GM12878 (cell line): ENCODE measurements at regions not wholly inside any gene's neighbourhood (a gene's known extent, or its start where the extent isn't known, plus 50 kb on each side); places are given as distances from the start of the nearest gene placed in this dataset.

ENCODE experiments used
- ATAC-seq: fragments of 200-7000 bp; cut with Tn5 transposase; 3 replicates; pipeline ENCODE4 v1.9.1; 2020; ENCODE audit warnings: mild to moderate bottlenecking, moderate library complexity
- BruUV-seq: library from RNA; stranded (reverse); fragments of 400-500 nt; replicated peaks from 2 replicates; lab custom pipeline; 2021; lab: Mats Ljungman, UMichigan
- CTCF ChIA-PET: fragments of 300-600 bp; sonication (Branson Sonifier 250); formaldehyde crosslinking; extraction: SDS; loops from one replicate; lab custom pipeline; 2021; ENCODE audit warnings: inconsistent platforms; lab: Yijun Ruan, JAX
- POLR2A ChIA-PET: fragments of 350-600 bp; formaldehyde crosslinking; extraction: SDS; loops from one replicate; lab custom pipeline; 2021; ENCODE audit warnings: inconsistent platforms; lab: Charles Lee
- RAD21 ChIA-PET: fragments of 300-600 bp; sonication (Branson Sonifier 250); formaldehyde crosslinking; loops from one replicate; lab custom pipeline; 2023; ENCODE audit warnings: antibody characterized with exemption; ENCODE audit not compliant: unreplicated experiment; lab: Charles Lee
- SMC1A ChIA-PET: fragments of 300-600 bp; sonication (Branson Sonifier 250); formaldehyde crosslinking; loops from one replicate; lab custom pipeline; 2023; ENCODE audit not compliant: unreplicated experiment, uncharacterized antibody; lab: Charles Lee
- DNase-seq: peaks from one replicate; pipeline ENCODE4 v3.0.0-alpha.2; 2011; ENCODE audit warnings: low read depth, low spot score
- FAIRE-seq: peaks from 3 replicates; lab custom pipeline; 2011; peaks lifted over from hg19 to GRCh38; lab: Jason Lieb, UNC
- H2AFZ ChIP-seq: 2 replicates; pipeline ENCODE4 v1.6.0; 2011; ENCODE audit warnings: low read depth, low read length, control low read depth; ENCODE audit not compliant: control insufficient read depth
- H3K27ac ChIP-seq: 2 replicates; pipeline ENCODE4 v1.5.1; 2011; ENCODE audit warnings: control low read depth; ENCODE audit not compliant: control insufficient read depth, insufficient read depth
- H3K27me3 ChIP-seq, 2 experiments: replicated peaks in 1 of 2; 2 replicates each; pipeline versions ENCODE4 v1.6.0 to v1.6.1; 2011; ENCODE audit warnings: low read length in 1 of 2; ENCODE audit not compliant: control insufficient read depth in 2 of 2, insufficient read depth in 2 of 2
- H3K36me3 ChIP-seq, 2 experiments: 2 replicates each; pipeline ENCODE4 v1.5.1; 2011; ENCODE audit warnings: low read length in 1 of 2; ENCODE audit not compliant: control insufficient read depth in 2 of 2, insufficient read depth in 2 of 2
- H3K4me1 ChIP-seq: 2 replicates; pipeline ENCODE4 v1.6.1; 2011; ENCODE audit warnings: mild to moderate bottlenecking, low read length, moderate library complexity, mixed read lengths; ENCODE audit not compliant: control insufficient read depth, insufficient read depth
- H3K4me2 ChIP-seq: 2 replicates; pipeline ENCODE4 v1.6.0; 2011; ENCODE audit warnings: control low read depth; ENCODE audit not compliant: control insufficient read depth, insufficient read depth
- H3K4me3 ChIP-seq: fragments of 200-600 bp; sonication (generic); 2 replicates; pipeline ENCODE4 v1.5.1; 2016
- H3K79me2 ChIP-seq: 2 replicates; pipeline ENCODE4 v1.6.0; 2011; ENCODE audit warnings: low read length; ENCODE audit not compliant: control insufficient read depth, insufficient read depth
- H3K9ac ChIP-seq: 2 replicates; pipeline ENCODE4 v1.8.0; 2011; ENCODE audit warnings: low read length, control low read depth, mixed read lengths; ENCODE audit not compliant: control insufficient read depth, insufficient read depth
- H3K9me3 ChIP-seq: replicated peaks from 3 replicates; pipeline ENCODE4 v1.5.1; 2011; ENCODE audit warnings: mild to moderate bottlenecking, low read length; ENCODE audit not compliant: control insufficient read depth, insufficient read depth
- H4K20me1 ChIP-seq: 2 replicates; pipeline ENCODE4 v1.6.0; 2011; ENCODE audit not compliant: control insufficient read depth, insufficient read depth
- ATF7 ChIP-seq: fragments of 450-650 bp; IDR thresholded peaks from 2 replicates; pipeline ENCODE4 v1.6.1; 2016; ENCODE audit warnings: low read depth, mild to moderate bottlenecking
- CHD2 ChIP-seq: IDR thresholded peaks from 2 replicates; pipeline ENCODE4 v1.6.1; 2011; ENCODE audit warnings: low read depth, low read length, improper control_type of control experiment, borderline replicate concordance
- ETV6 ChIP-seq, 2 experiments: fragments of 450-650 bp in 1 of 2; IDR thresholded peaks in 1 of 2; conservative IDR thresholded peaks in 1 of 2; 2 replicates each; pipeline ENCODE4 v1.6.1; 2014; ENCODE audit warnings: antibody characterized with exemption in 1 of 2, borderline replicate concordance in 1 of 2, low read depth in 1 of 2, mild to moderate bottlenecking in 1 of 2, moderate library complexity in 1 of 2
- HDAC2 ChIP-seq: fragments of 200-600 bp; sonication (generic); IDR thresholded peaks from 2 replicates; pipeline ENCODE4 v1.6.1; 2017
- MXI1 ChIP-seq: fragments of 150-350 bp; IDR thresholded peaks from 2 replicates; pipeline ENCODE4 v1.6.1; 2011; ENCODE audit warnings: low read depth, mild to moderate bottlenecking, inconsistent platforms, low read length, improper control_type of control experiment
- MYB ChIP-seq: fragments of 150-350 bp; IDR thresholded peaks from 2 replicates; pipeline ENCODE4 v1.6.1; 2014; ENCODE audit warnings: mild to moderate bottlenecking, low read depth, low read length, borderline replicate concordance
- POU2F2 ChIP-seq: IDR thresholded peaks from 3 replicates; pipeline ENCODE4 v1.6.1; 2011; ENCODE audit warnings: low read depth, mild to moderate bottlenecking, low read length, borderline replicate concordance
- RAD51 ChIP-seq: fragments of 450-650 bp; IDR thresholded peaks from 2 replicates; pipeline ENCODE4 v1.6.1; 2016; ENCODE audit warnings: moderate library complexity, mild to moderate bottlenecking, inconsistent platforms
- SREBF1 ChIP-seq: IDR thresholded peaks from 2 replicates; pipeline ENCODE4 v1.6.1; 2012; ENCODE audit warnings: mild to moderate bottlenecking, low read length
- TARDBP ChIP-seq: IDR thresholded peaks from 2 replicates; pipeline ENCODE4 v1.6.1; 2016; ENCODE audit warnings: borderline replicate concordance
- TCF12 ChIP-seq: IDR thresholded peaks from 2 replicates; pipeline ENCODE4 v1.6.1; 2011; ENCODE audit warnings: low read depth, mild to moderate bottlenecking, low read length
- WRNIP1 ChIP-seq: IDR thresholded peaks from 2 replicates; pipeline ENCODE4 v1.6.1; 2011; ENCODE audit warnings: low read depth, low read length, improper control_type of control experiment, borderline replicate concordance
- ZNF24 ChIP-seq: fragments of 450-650 bp; IDR thresholded peaks from 2 replicates; pipeline ENCODE4 v1.6.1; 2017; ENCODE audit warnings: antibody characterized with exemption, mild to moderate bottlenecking
- WGBS: methylation state at CpG from one replicate; pipeline ENCODE4 v1.1.6; 2016; ENCODE audit warnings: low lambda C conversion rate; ENCODE audit not compliant: insufficient replicate concordance, insufficient coverage; ENCODE audit errors: missing lambda C conversion rate; 5-methylcytosine and 5-hydroxymethylcytosine counted together
- in situ Hi-C: fragments of 300-500 bp; cut with MboI; formaldehyde crosslinking; loops from 9 replicates; pipeline ENCODE4 v1.14.3; 2018; ENCODE audit warnings: mixed read lengths
- intact Hi-C: fragments of 100-400 bp; cut with micrococcal nuclease; formaldehyde crosslinking; loops from one replicate; pipeline ENCODE4 v1.14.2; 2022; ENCODE audit not compliant: unreplicated experiment
- TF ChIP-seq, protein P1 (sequence below): fragments of 450-650 bp; formaldehyde crosslinking; IDR thresholded peaks from 2 replicates; pipeline ENCODE4 v1.4.0; 2022; ENCODE audit warnings: mild to moderate bottlenecking, moderate library complexity

- no peaks in the 10 kb centered on the region for H3K36me3 ChIP-seq
- no peak for FAIRE-seq
- no peak for ATAC-seq
- intact Hi-C loops (no loop called here), in situ Hi-C loops (no loop called here)
- CTCF ChIA-PET = no interaction called here
- no peak overlapping the region for H3K27ac ChIP-seq
- SMC1A ChIA-PET = no interaction called here
- H2AFZ ChIP-seq = no peak overlapping the region
- no peak overlapping the region for H3K4me3 ChIP-seq
- no peaks in the 10 kb centered on the region for H3K27me3 ChIP-seq
- no peak overlapping the region for H3K9ac ChIP-seq
- no peak for DNase-seq
- WGBS = 36% methylated on average over 6 of the region's 6 CpGs
- no peaks in the 10 kb centered on the region for H3K4me1 ChIP-seq
- no peaks in the 10 kb centered on the region for H3K79me2 ChIP-seq
- RAD21 ChIA-PET = no interaction called here
- H3K4me2 ChIP-seq = no peak overlapping the region
- no peaks in the 10 kb centered on the region for H3K9me3 ChIP-seq
- POLR2A ChIA-PET = no interaction called here
- TF ChIP-seq TARDBP = no peak
- TF ChIP-seq, protein P1, sequence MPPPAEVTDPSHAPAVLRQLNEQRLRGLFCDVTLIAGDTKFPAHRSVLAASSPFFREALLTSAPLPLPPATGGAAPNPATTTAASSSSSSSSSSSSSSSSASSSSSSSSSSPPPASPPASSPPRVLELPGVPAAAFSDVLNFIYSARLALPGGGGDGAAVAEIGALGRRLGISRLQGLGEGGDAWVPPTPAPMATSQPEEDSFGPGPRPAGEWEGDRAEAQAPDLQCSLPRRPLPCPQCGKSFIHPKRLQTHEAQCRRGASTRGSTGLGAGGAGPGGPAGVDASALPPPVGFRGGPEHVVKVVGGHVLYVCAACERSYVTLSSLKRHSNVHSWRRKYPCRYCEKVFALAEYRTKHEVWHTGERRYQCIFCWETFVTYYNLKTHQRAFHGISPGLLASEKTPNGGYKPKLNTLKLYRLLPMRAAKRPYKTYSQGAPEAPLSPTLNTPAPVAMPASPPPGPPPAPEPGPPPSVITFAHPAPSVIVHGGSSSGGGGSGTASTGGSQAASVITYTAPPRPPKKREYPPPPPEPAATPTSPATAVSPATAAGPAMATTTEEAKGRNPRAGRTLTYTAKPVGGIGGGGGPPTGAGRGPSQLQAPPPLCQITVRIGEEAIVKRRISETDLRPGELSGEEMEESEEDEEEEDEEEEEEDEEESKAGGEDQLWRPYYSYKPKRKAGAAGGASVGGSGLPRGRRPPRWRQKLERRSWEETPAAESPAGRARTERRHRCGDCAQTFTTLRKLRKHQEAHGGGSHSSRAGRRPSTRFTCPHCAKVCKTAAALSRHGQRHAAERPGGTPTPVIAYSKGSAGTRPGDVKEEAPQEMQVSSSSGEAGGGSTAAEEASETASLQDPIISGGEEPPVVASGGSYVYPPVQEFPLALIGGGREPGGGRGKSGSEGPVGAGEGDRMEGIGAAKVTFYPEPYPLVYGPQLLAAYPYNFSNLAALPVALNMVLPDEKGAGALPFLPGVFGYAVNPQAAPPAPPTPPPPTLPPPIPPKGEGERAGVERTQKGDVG (CRISPR knock-in tag) = no peak
- no peak for TF ChIP-seq MXI1
- no peaks in the 10 kb centered on the region for H4K20me1 ChIP-seq
- no TSS peak for BruUV-seq
Observed at GRCh38 chr2:104090407-104090806, 763.5 kb upstream of the POU3F3 start.

DNA sequence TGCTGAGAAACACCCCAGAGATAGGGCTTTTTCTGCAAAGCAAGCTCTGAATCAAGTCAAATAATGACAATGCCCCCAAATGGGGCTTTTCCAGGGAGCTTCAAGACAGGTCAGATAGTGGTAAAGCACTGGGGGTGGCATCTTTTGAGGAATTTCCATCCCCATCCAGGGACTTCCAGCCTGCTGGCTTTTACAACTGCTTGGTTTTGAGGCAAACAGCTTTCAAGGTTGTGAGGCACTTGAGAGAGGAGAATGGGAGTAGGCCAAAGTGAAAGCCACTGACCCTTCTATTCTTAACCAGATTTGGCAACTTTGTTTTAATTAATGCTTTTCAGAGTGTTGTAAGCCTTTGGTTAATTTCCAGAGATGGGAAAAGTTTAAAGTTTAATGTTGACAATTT is 762.0 kb upstream of the POU3F3 start:
- Histone ChIP-seq H3K79me2 (no peaks in the 10 kb centered on the region), H3K9me3 (no peaks in the 10 kb centered on the region), H3K27ac (no peak overlapping the region), H3K27me3 (no peaks in the 10 kb centered on the region), H4K20me1 (no peaks in the 10 kb centered on the region), H3K9ac (no peak overlapping the region), H3K4me2 (no peak overlapping the region), H3K4me1 (no peaks in the 10 kb centered on the region), H2AFZ (no peak overlapping the region), H3K36me3 (no peaks in the 10 kb centered on the region), H3K4me3 (no peak overlapping the region)
- SMC1A ChIA-PET = no interaction called here
- RAD21 ChIA-PET = no interaction called here
- in situ Hi-C loops (no loop called here), intact Hi-C loops (no loop called here)
- no peak for ATAC-seq
- DNase-seq = no peak
- POLR2A ChIA-PET = no interaction called here
- TF ChIP-seq WRNIP1 (no peak), SREBF1 (no peak), CHD2 (no peak), ETV6 (conservative IDR thresholded peaks at IDR 0.05 in 1 of 2, IDR thresholded peaks at IDR 0.05 in 1 of 2; ENCODE audit: borderline replicate concordance in 1 of 2, low read depth in 1 of 2) (no peak), HDAC2 (no peak), ZNF24 (no peak), RAD51 (no peak), ATF7 (no peak), POU2F2 (no peak), TCF12 (no peak), MYB (no peak)
- FAIRE-seq = no peak
- CTCF ChIA-PET = interaction anchor here (0.8 kb wide), 1 partner anchor 36 kb away, joined by 3 read pairs; no protein-coding TSS in a partner anchor
- BruUV-seq = no TSS peak
